HL-60 (cell line): ENCODE measurements at regions not wholly inside any gene's neighbourhood (a gene's known extent, or its start where the extent isn't known, plus 50 kb on each side); places are given as distances from the start of the nearest gene placed in this dataset.

Source experiments
- CTCF ChIP-seq: IDR thresholded peaks from one replicate; pipeline ENCODE4 v1.5.1; 2011; ENCODE audit warnings: low read length, control low read depth, inconsistent platforms; ENCODE audit not compliant: insufficient read depth
- REST ChIP-seq: IDR thresholded peaks from 2 replicates; pipeline ENCODE4 v1.6.1; 2012; ENCODE audit warnings: low read depth; ENCODE audit not compliant: insufficient replicate concordance
- SPI1 ChIP-seq: IDR thresholded peaks from 2 replicates; pipeline ENCODE4 v1.6.1; 2012; ENCODE audit warnings: low read depth, mild to moderate bottlenecking, borderline replicate concordance

GRCh38 chr13:109957875-109958274 lies 171.5 kb upstream of the IRS2 start:
- TF ChIP-seq CTCF (no peak), REST (no peak), SPI1 (no peak)
